Naive thymus-derived CD4-positive, alpha-beta T cell (primary cell): ENCODE measurements at regions not wholly inside any gene's neighbourhood (a gene's known extent, or its start where the extent isn't known, plus 50 kb on each side); places are given as distances from the start of the nearest gene placed in this dataset.

Experiments
- ATAC-seq: fragments of 150-1000 bp; cut with Tn5 transposase; 2 replicates; pipeline ENCODE4 v1.10.0; 2021; ENCODE audit warnings: mild to moderate bottlenecking, moderate library complexity
- CTCF ChIA-PET: fragments of 350-600 bp; sonication (Branson Sonifier 250); formaldehyde crosslinking; loops from one replicate; lab custom pipeline; 2021; ENCODE audit warnings: antibody characterized with exemption; lab: Charles Lee
- POLR2A ChIA-PET: fragments of 350-600 bp; sonication (Branson Sonifier 250); formaldehyde crosslinking; loops from one replicate; lab custom pipeline; 2021; ENCODE audit warnings: antibody characterized with exemption, inconsistent platforms; lab: Charles Lee
- DNase-seq, 9 donors: peaks; one replicate each; pipeline versions ENCODE4 v3.0.0 to v3.0.0-alpha.2; 2020 to 2022; ENCODE audit warnings: mixed read lengths in 1 of 9
- H3K27ac ChIP-seq: one replicate; pipeline ENCODE4 v1.7.0; 2013; ENCODE audit warnings: mild to moderate bottlenecking, low read depth, low read length, moderate library complexity
- H3K27me3 ChIP-seq, 2 donors: one replicate each; pipeline ENCODE4 v1.7.0; 2013; ENCODE audit warnings: low read length in 2 of 2, mild to moderate bottlenecking in 2 of 2, moderate library complexity in 2 of 2; ENCODE audit not compliant: control insufficient read depth in 2 of 2, insufficient read depth in 2 of 2
- H3K36me3 ChIP-seq, 3 experiments: 1 replicate in 2 of 3; 2 replicates in 1 of 3; pipeline ENCODE4 v1.7.0; 2013; ENCODE audit warnings: low read length in 3 of 3, mild to moderate bottlenecking in 3 of 3, moderate library complexity in 1 of 3; ENCODE audit not compliant: insufficient read depth in 3 of 3, control insufficient read depth in 2 of 3
- H3K4me1 ChIP-seq, 2 donors: one replicate each; pipeline ENCODE4 v1.7.0; 2013; ENCODE audit warnings: low read length in 2 of 2, mild to moderate bottlenecking in 2 of 2, moderate library complexity in 1 of 2; ENCODE audit not compliant: control insufficient read depth in 2 of 2, insufficient read depth in 2 of 2
- H3K4me3 ChIP-seq: 2 replicates; pipeline ENCODE4 v1.7.0; 2013; ENCODE audit warnings: mild to moderate bottlenecking, low read length
- H3K9me3 ChIP-seq, 3 experiments: 1 replicate in 2 of 3; 2 replicates in 1 of 3; pipeline ENCODE4 v1.7.0; 2013; ENCODE audit warnings: low read length in 3 of 3; ENCODE audit not compliant: control insufficient read depth in 2 of 3
- H3K27ac Mint-ChIP-seq, 9 donors: one replicate each; pipeline ENCODE4 v1.8.0; 2020 to 2022; ENCODE audit warnings: mixed read lengths in 9 of 9, mild to moderate bottlenecking in 8 of 9, moderate library complexity in 5 of 9, inconsistent platforms in 2 of 9
- H3K27me3 Mint-ChIP-seq, 5 donors: one replicate each; pipeline ENCODE4 v1.8.0; 2021 to 2022; ENCODE audit warnings: mixed read lengths in 5 of 5, mild to moderate bottlenecking in 1 of 5
- H3K36me3 Mint-ChIP-seq, 5 donors: one replicate each; pipeline ENCODE4 v1.8.0; 2020 to 2022; ENCODE audit warnings: mixed read lengths in 5 of 5, mild to moderate bottlenecking in 3 of 5, inconsistent platforms in 1 of 5
- H3K4me1 Mint-ChIP-seq, 7 donors: one replicate each; pipeline ENCODE4 v1.8.0; 2020 to 2022; ENCODE audit warnings: mixed read lengths in 7 of 7, mild to moderate bottlenecking in 3 of 7, inconsistent platforms in 1 of 7
- H3K4me3 Mint-ChIP-seq, 10 donors: one replicate each; pipeline ENCODE4 v1.8.0; 2020 to 2022; ENCODE audit warnings: mild to moderate bottlenecking in 10 of 10, mixed read lengths in 10 of 10, moderate library complexity in 6 of 10, inconsistent platforms in 2 of 10
- H3K9me3 Mint-ChIP-seq, 11 donors: one replicate each; pipeline ENCODE4 v1.8.0; 2020 to 2022; ENCODE audit warnings: mixed read lengths in 11 of 11, mild to moderate bottlenecking in 4 of 11, inconsistent platforms in 1 of 11, moderate library complexity in 1 of 11
- intact Hi-C, 2 donors: fragments of 100-400 bp; cut with micrococcal nuclease; formaldehyde crosslinking; loops; one replicate each; pipeline ENCODE4 v1.15.1; 2023

DNA sequence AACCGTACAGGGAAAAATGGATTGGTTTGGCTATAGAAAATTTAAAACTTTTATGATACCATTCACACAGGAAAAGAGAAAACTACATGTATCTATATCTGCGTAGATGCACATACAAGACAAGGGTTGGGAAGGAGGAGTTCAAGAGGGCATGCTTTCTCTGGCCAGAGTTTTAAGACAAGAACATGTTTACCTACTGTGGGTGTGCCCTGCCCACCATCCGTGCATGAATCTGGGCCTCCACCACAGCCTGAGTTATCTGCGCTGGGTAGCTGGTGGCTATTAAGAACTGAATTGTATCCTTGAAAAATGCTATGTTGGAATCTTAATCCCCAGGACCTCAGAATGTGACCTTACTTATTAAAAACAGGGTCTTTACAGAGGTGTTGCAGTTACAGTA, 151.6 kb downstream of the AASDH start:
- no peaks in the 10 kb centered on the region for H3K36me3 Mint-ChIP-seq
- Histone ChIP-seq H3K9me3 (no peaks in the 10 kb centered on the region), H3K27ac (no peak overlapping the region), H3K27me3 (no peaks in the 10 kb centered on the region), H3K4me3 (no peak overlapping the region), H3K36me3 (no peaks in the 10 kb centered on the region), H3K4me1 (no peaks in the 10 kb centered on the region)
- DNase-seq (no peak), ATAC-seq (no peak)
- intact Hi-C loops: no loop called here
- no peak overlapping the region for H3K4me3 Mint-ChIP-seq
- peaks cover 0 to 15% (median 5%) of the 10 kb centered on the region in 11 donors for H3K9me3 Mint-ChIP-seq
- no peaks in the 10 kb centered on the region for H3K4me1 Mint-ChIP-seq
- peaks cover 0 to 18% (median 8%) of the 10 kb centered on the region in 5 donors for H3K27me3 Mint-ChIP-seq
- ChIA-PET CTCF (no interaction called here), POLR2A (no interaction called here)
- H3K27ac Mint-ChIP-seq: no peak overlapping the region

- ChIA-PET CTCF (no interaction called here), POLR2A (no interaction called here)
- no peak overlapping the region for H3K4me3 ChIP-seq
- ATAC-seq (no peak), DNase-seq (no peak)
- no peaks in the 10 kb centered on the region for H3K9me3 ChIP-seq
- H3K27ac Mint-ChIP-seq: no peak overlapping the region
- H3K27me3 Mint-ChIP-seq: peaks cover 2 to 17% (median 8%) of the 10 kb centered on the region in 5 donors
- intact Hi-C loops: no loop called here
- H3K4me1 ChIP-seq: no peaks in the 10 kb centered on the region
- H3K36me3 ChIP-seq: no peaks in the 10 kb centered on the region
- H3K27me3 ChIP-seq: no peaks in the 10 kb centered on the region
- no peaks in the 10 kb centered on the region for H3K36me3 Mint-ChIP-seq
- no peak overlapping the region for H3K4me3 Mint-ChIP-seq
- H3K4me1 Mint-ChIP-seq: peaks cover 0 to 4% (median 4%) of the 10 kb centered on the region in 7 donors
- H3K27ac ChIP-seq: no peak overlapping the region
- H3K9me3 Mint-ChIP-seq: peaks cover 0 to 15% (median 5%) of the 10 kb centered on the region in 11 donors
Observed at GRCh38 chr4:56235011-56235410, 152.3 kb downstream of the AASDH start.

DNA sequence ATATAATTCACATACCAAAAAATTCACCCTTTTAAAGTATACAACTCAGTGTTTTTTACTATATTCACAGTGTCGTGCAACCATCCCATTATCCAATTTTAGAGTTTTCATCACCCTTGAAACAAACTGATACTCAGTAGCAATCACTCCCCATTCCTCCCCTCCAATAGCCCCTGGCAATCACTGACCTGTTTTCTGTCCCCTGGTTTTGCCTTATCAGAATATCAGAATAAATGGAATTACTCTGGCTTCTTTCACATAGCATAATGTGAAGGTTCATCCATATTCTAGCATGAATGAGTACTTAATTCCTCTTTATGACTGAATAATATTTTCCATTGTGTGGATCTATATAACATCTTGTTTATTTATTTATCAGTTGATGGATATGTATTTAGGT, 153.2 kb downstream of the AASDH start:
- H3K36me3 ChIP-seq: no peaks in the 10 kb centered on the region
- H3K27me3 Mint-ChIP-seq: peaks cover 6 to 16% (median 8%) of the 10 kb centered on the region in 5 donors
- H3K4me3 ChIP-seq: no peak overlapping the region
- ATAC-seq (no peak), DNase-seq (no peak)
- no peak overlapping the region for H3K27ac Mint-ChIP-seq
- H3K4me1 Mint-ChIP-seq: peaks cover 0 to 11% (median 9%) of the 10 kb centered on the region in 7 donors
- ChIA-PET CTCF (no interaction called here), POLR2A (no interaction called here)
- no peaks in the 10 kb centered on the region for H3K27me3 ChIP-seq
- no peaks in the 10 kb centered on the region for H3K4me1 ChIP-seq
- intact Hi-C loops: no loop called here
- H3K36me3 Mint-ChIP-seq: no peaks in the 10 kb centered on the region
- H3K4me3 Mint-ChIP-seq: no peak overlapping the region
- no peak overlapping the region for H3K27ac ChIP-seq
- H3K9me3 ChIP-seq: no peaks in the 10 kb centered on the region
- peaks cover 0 to 15% (median 5%) of the 10 kb centered on the region in 11 donors for H3K9me3 Mint-ChIP-seq

DNA sequence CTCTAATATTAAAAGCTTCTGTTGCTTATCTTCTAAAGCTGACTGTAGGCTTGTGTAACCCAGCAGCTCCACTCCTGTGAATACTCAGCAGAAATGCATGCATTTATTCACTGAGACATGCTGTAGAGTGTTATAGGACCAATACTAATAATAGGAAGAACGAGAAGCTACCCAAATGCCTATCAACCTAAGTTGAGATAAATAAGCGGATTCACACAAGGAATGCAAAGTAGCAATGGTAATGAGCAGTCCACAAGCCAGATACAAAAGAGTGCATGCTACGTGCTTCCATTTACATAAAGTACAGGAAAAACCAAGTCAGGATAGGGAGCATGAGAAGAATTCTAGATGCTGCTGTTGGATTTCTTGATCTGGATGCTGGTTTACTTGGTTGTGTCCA, 155.9 kb downstream of the AASDH start:
- ChIA-PET POLR2A (no interaction called here), CTCF (no interaction called here)
- H3K27me3 Mint-ChIP-seq: peaks cover 8 to 28% (median 16%) of the 10 kb centered on the region in 5 donors
- ATAC-seq (no peak), DNase-seq (no peak)
- H3K36me3 Mint-ChIP-seq: no peaks in the 10 kb centered on the region
- no peaks in the 10 kb centered on the region for H3K4me1 ChIP-seq
- no peak overlapping the region for H3K27ac ChIP-seq
- H3K36me3 ChIP-seq: no peaks in the 10 kb centered on the region
- H3K4me3 Mint-ChIP-seq: no peak overlapping the region
- H3K4me1 Mint-ChIP-seq: peaks cover 0 to 13% (median 9%) of the 10 kb centered on the region in 7 donors
- H3K27me3 ChIP-seq: no peaks in the 10 kb centered on the region
- no peaks in the 10 kb centered on the region for H3K9me3 ChIP-seq
- H3K4me3 ChIP-seq: no peak overlapping the region
- H3K9me3 Mint-ChIP-seq: peaks cover 0 to 18% (median 5%) of the 10 kb centered on the region in 11 donors
- intact Hi-C loops: no loop called here
- no peak overlapping the region for H3K27ac Mint-ChIP-seq

GRCh38 chr4:56229947-56230346, 157.3 kb downstream of the AASDH start:
- no peak overlapping the region for H3K27ac Mint-ChIP-seq
- peaks cover 0 to 18% (median 5%) of the 10 kb centered on the region in 11 donors for H3K9me3 Mint-ChIP-seq
- Histone ChIP-seq H3K4me1 (no peaks in the 10 kb centered on the region), H3K4me3 (no peak overlapping the region), H3K9me3 (no peaks in the 10 kb centered on the region), H3K27ac (no peak overlapping the region), H3K36me3 (no peaks in the 10 kb centered on the region), H3K27me3 (no peaks in the 10 kb centered on the region)
- DNase-seq (no peak), ATAC-seq (no peak)
- no peak overlapping the region for H3K4me3 Mint-ChIP-seq
- ChIA-PET CTCF (no interaction called here), POLR2A (no interaction called here)
- no peaks in the 10 kb centered on the region for H3K36me3 Mint-ChIP-seq
- peaks cover 0 to 13% (median 9%) of the 10 kb centered on the region in 7 donors for H3K4me1 Mint-ChIP-seq
- peaks cover 8 to 27% (median 21%) of the 10 kb centered on the region in 5 donors for H3K27me3 Mint-ChIP-seq
- intact Hi-C loops: no loop called here

- H3K27ac ChIP-seq: no peak overlapping the region
- Mint-ChIP-seq H3K4me3 (no peak overlapping the region), H3K9me3 (peaks cover 0 to 14% (median 5%) of the 10 kb centered on the region in 11 donors), H3K36me3 (no peaks in the 10 kb centered on the region), H3K27ac (no peak overlapping the region), H3K27me3 (peaks cover 6 to 26% (median 21%) of the 10 kb centered on the region in 5 donors), H3K4me1 (peaks cover 0 to 13% (median 9%) of the 10 kb centered on the region in 7 donors)
- no peaks in the 10 kb centered on the region for H3K9me3 ChIP-seq
- ChIA-PET CTCF (no interaction called here), POLR2A (no interaction called here)
- no peaks in the 10 kb centered on the region for H3K27me3 ChIP-seq
- intact Hi-C loops: no loop called here
- H3K36me3 ChIP-seq: no peaks in the 10 kb centered on the region
- no peak overlapping the region for H3K4me3 ChIP-seq
- no peak for ATAC-seq
- DNase-seq: no peak
- H3K4me1 ChIP-seq: no peaks in the 10 kb centered on the region
Observed at GRCh38 chr4:56227301-56227835, 159.9 kb downstream of the AASDH start.

GRCh38 chr4:56226579-56226978, 160.7 kb downstream of the AASDH start:
- Histone ChIP-seq H3K4me1 (no peaks in the 10 kb centered on the region), H3K9me3 (no peaks in the 10 kb centered on the region), H3K4me3 (no peak overlapping the region), H3K36me3 (no peaks in the 10 kb centered on the region), H3K27me3 (no peaks in the 10 kb centered on the region), H3K27ac (no peak overlapping the region)
- intact Hi-C loops: no loop called here
- CTCF ChIA-PET: no interaction called here
- ATAC-seq (no peak), DNase-seq (no peak)
- no peak overlapping the region for H3K27ac Mint-ChIP-seq
- no peak overlapping the region for H3K4me3 Mint-ChIP-seq
- peaks cover 0 to 26% (median 14%) of the 10 kb centered on the region in 5 donors for H3K27me3 Mint-ChIP-seq
- no peaks in the 10 kb centered on the region for H3K36me3 Mint-ChIP-seq
- POLR2A ChIA-PET: no interaction called here
- peaks cover 0 to 7% (median 2%) of the 10 kb centered on the region in 11 donors for H3K9me3 Mint-ChIP-seq
- H3K4me1 Mint-ChIP-seq: peaks cover 0 to 13% (median 9%) of the 10 kb centered on the region in 7 donors
